Trophoblast cell (in vitro differentiated cells and primary cell): ENCODE measurements at regions not wholly inside any gene's neighbourhood (a gene's known extent, or its start where the extent isn't known, plus 50 kb on each side); places are given as distances from the start of the nearest gene placed in this dataset.
A peak's percentile ranks its signal among the peaks of the same experiment; 100 is the strongest.

Source experiments
- DNase-seq, 2 donors: peaks; one replicate each; pipeline ENCODE4 v3.0.0-alpha.2; 2016
- H2AFZ ChIP-seq: 2 replicates; pipeline ENCODE4 v1.6.1; 2013; ENCODE audit warnings: low read length, moderate library complexity, mild to moderate bottlenecking; ENCODE audit not compliant: insufficient read depth, poor library complexity
- H2AK5ac ChIP-seq: 2 replicates; pipeline ENCODE4 v1.6.1; 2013; ENCODE audit warnings: mild to moderate bottlenecking, low read length
- H2BK120ac ChIP-seq: 2 replicates; pipeline ENCODE4 v1.6.1; 2013; ENCODE audit warnings: low read length, mild to moderate bottlenecking, moderate library complexity; ENCODE audit not compliant: insufficient read depth, poor library complexity
- H2BK12ac ChIP-seq: 2 replicates; pipeline ENCODE4 v1.6.1; 2013; ENCODE audit warnings: mild to moderate bottlenecking, low read length, moderate library complexity
- H2BK5ac ChIP-seq: 2 replicates; pipeline ENCODE4 v1.6.1; 2013; ENCODE audit warnings: low read length, low read depth, moderate library complexity, mild to moderate bottlenecking; ENCODE audit not compliant: poor library complexity
- H3K14ac ChIP-seq: 2 replicates; pipeline ENCODE4 v1.6.1; 2013; ENCODE audit warnings: mild to moderate bottlenecking, low read length
- H3K18ac ChIP-seq: 2 replicates; pipeline ENCODE4 v1.6.1; 2013; ENCODE audit warnings: mild to moderate bottlenecking, low read length
- H3K23ac ChIP-seq: 2 replicates; pipeline ENCODE4 v1.6.1; 2013; ENCODE audit warnings: low read length
- H3K27ac ChIP-seq: 2 replicates; pipeline ENCODE4 v1.5.1; 2013; ENCODE audit warnings: low read depth, mild to moderate bottlenecking, inconsistent platforms, low read length, moderate library complexity
- H3K27me3 ChIP-seq: 2 replicates; pipeline ENCODE4 v1.6.1; 2013; ENCODE audit warnings: inconsistent platforms, mild to moderate bottlenecking, low read length, moderate library complexity; ENCODE audit not compliant: insufficient read depth
- H3K36me3 ChIP-seq, 2 experiments: 1 replicate in 1 of 2; 2 replicates in 1 of 2; pipeline ENCODE4 v1.6.1; 2013; ENCODE audit warnings: low read length in 2 of 2, mild to moderate bottlenecking in 2 of 2, moderate library complexity in 1 of 2; ENCODE audit not compliant: insufficient read depth in 2 of 2, control insufficient read depth in 1 of 2
- H3K4ac ChIP-seq: 2 replicates; pipeline ENCODE4 v1.6.1; 2013; ENCODE audit warnings: low read depth, mild to moderate bottlenecking, low read length, moderate library complexity
- H3K4me1 ChIP-seq, 2 experiments: 1 replicate in 1 of 2; 2 replicates in 1 of 2; pipeline ENCODE4 v1.6.1; 2013; ENCODE audit warnings: low read length in 2 of 2, mild to moderate bottlenecking in 2 of 2, moderate library complexity in 1 of 2; ENCODE audit not compliant: insufficient read depth in 2 of 2, control insufficient read depth in 1 of 2
- H3K4me2 ChIP-seq: 2 replicates; pipeline ENCODE4 v1.6.1; 2013; ENCODE audit warnings: inconsistent platforms, mild to moderate bottlenecking, low read length, moderate library complexity
- H3K4me3 ChIP-seq: 2 replicates; pipeline ENCODE4 v1.5.1; 2013; ENCODE audit warnings: mild to moderate bottlenecking, low read depth, low read length, inconsistent platforms
- H3K79me1 ChIP-seq: one replicate; pipeline ENCODE4 v1.6.1; 2013; ENCODE audit warnings: low read length
- H3K79me2 ChIP-seq: 2 replicates; pipeline ENCODE4 v1.6.1; 2013; ENCODE audit warnings: low read length, mild to moderate bottlenecking; ENCODE audit not compliant: control insufficient read depth, insufficient read depth, poor library complexity
- H3K9ac ChIP-seq: 2 replicates; pipeline ENCODE4 v1.6.1; 2013; ENCODE audit warnings: mild to moderate bottlenecking, low read length
- H3K9me3 ChIP-seq: 2 replicates; pipeline ENCODE4 v1.6.1; 2013; ENCODE audit warnings: low read depth, mild to moderate bottlenecking, control low read depth, inconsistent platforms, low read length; ENCODE audit not compliant: insufficient read depth
- H4K12ac ChIP-seq: 2 replicates; pipeline ENCODE4 v1.6.1; 2013; ENCODE audit warnings: low read depth, mild to moderate bottlenecking, low read length, moderate library complexity
- H4K8ac ChIP-seq: 2 replicates; pipeline ENCODE4 v1.6.1; 2013; ENCODE audit warnings: low read depth, mild to moderate bottlenecking, low read length, moderate library complexity
- H4K91ac ChIP-seq: one replicate; pipeline ENCODE4 v1.6.1; 2013; ENCODE audit warnings: low read depth, mild to moderate bottlenecking, low read length, moderate library complexity
- WGBS: extraction: QIAGEN DNeasy Blood & Tissue Kit; methylation state at CpG from one replicate; pipeline ENCODE4 v1.1.7; 2013; ENCODE audit warnings: missing lambda C conversion rate; ENCODE audit not compliant: insufficient read length, insufficient coverage; ENCODE audit errors: extremely low coverage; 5-methylcytosine and 5-hydroxymethylcytosine counted together

DNA sequence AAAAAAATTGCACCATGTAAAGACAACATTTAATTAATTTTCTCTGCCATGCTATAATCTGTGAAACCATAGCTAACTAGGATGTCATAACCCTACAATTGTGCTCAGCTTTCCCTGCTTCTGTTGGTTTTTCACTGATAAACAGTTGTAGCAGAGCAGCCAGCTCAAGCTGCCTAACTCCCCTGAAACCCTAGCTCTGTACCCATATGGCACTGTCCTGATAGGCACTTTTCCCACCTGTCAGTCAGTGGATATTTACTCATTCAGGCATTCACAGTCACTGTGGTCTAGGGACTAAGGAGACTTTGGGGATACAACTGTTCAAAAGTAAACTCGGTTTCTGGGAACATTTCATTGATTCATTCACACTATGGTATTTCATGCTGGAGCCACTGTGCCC is 407.0 kb downstream of the DSEL start:
- no peaks in the 10 kb centered on the region for H3K79me1 ChIP-seq
- no peak overlapping the region for H4K8ac ChIP-seq
- no peak overlapping the region for H4K12ac ChIP-seq
- DNase-seq: no peak
- H3K23ac ChIP-seq: no peak overlapping the region
- no peak overlapping the region for H3K9ac ChIP-seq
- no peak overlapping the region for H3K14ac ChIP-seq
- no peak overlapping the region for H3K4ac ChIP-seq
- H2AFZ ChIP-seq: no peak overlapping the region
- H3K4me3 ChIP-seq: no peak overlapping the region
- H3K9me3 ChIP-seq: no peaks in the 10 kb centered on the region
- no peaks in the 10 kb centered on the region for H3K27me3 ChIP-seq
- H3K36me3 ChIP-seq: no peaks in the 10 kb centered on the region
- no peak overlapping the region for H2BK12ac ChIP-seq
- H4K91ac ChIP-seq: no peak overlapping the region
- H2BK5ac ChIP-seq: no peak overlapping the region
- no peak overlapping the region for H2BK120ac ChIP-seq
- no peak overlapping the region for H3K4me2 ChIP-seq
- no peaks in the 10 kb centered on the region for H3K79me2 ChIP-seq
- H3K18ac ChIP-seq: no peak overlapping the region
- no peaks in the 10 kb centered on the region for H3K4me1 ChIP-seq
- H2AK5ac ChIP-seq: no peak overlapping the region
- no CpG with 5 or more reads among the region's 1 CpG for WGBS
- H3K27ac ChIP-seq: no peak overlapping the region

DNA sequence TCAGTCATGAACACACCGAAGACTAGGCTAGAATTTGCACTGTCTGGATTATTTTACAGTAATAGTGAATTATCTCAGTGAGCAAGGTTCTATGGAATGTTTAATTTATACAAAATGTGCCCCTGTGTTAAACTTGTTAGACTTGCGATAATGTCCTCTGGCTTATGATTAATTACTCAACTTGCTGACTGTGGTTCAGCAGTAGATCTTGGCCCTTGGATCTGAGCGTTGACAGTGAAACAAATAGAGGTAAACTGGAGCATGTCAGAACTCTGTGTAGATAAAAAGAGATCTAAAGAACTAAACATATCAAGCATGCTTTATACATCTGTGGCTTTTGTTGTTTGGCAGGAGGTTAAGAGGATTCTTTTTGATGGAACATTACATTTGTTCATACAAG is 407.6 kb downstream of the DSEL start:
- WGBS: no CpG with 5 or more reads among the region's 3 CpGs
- H3K14ac ChIP-seq: no peak overlapping the region

DNA sequence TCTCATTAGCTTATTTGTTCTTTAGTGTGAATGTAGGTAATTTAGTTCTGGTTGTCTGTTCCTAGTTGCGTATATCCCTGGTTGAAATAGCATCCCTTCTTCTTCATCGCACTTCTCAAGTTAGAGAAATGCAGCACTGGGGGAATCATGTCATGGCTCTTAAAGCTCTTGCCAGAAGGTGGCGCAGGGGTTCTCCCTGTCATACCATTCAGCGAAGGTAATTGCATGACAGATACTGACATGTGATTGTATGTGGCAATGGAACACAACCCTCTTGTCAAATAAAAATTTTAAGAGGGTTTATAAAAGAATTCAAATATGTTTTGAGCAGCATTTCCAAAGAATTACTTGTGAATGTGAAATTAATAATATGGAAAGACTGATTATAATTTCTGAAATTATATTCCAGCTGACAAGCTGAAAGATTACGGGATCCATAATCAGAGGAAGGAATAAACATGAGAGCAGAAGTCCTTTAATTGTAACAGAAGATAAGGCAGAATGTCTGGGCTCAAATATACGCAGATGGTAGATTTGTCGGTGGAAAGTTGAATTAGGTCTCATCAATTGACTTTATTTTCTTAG is 411.7 kb downstream of the DSEL start:
- Histone ChIP-seq H3K14ac (no peak overlapping the region), H3K27me3 (no peaks in the 10 kb centered on the region), H2BK120ac (no peak overlapping the region), H3K9me3 (no peaks in the 10 kb centered on the region), H2BK12ac (no peak overlapping the region), H3K79me1 (no peaks in the 10 kb centered on the region), H3K4me2 (no peak overlapping the region), H3K4ac (no peak overlapping the region), H3K9ac (no peak overlapping the region), H4K12ac (no peak overlapping the region), H3K79me2 (no peaks in the 10 kb centered on the region), H3K36me3 (no peaks in the 10 kb centered on the region), H4K91ac (no peak overlapping the region), H3K4me1 (no peaks in the 10 kb centered on the region), H4K8ac (no peak overlapping the region), H3K18ac (no peak overlapping the region), H3K4me3 (no peak overlapping the region), H2AFZ (no peak overlapping the region), H2BK5ac (no peak overlapping the region), H3K27ac (no peak overlapping the region), H2AK5ac (no peak overlapping the region), H3K23ac (no peak overlapping the region)
- DNase-seq: peak; percentile 34 to 67
- no CpG with 5 or more reads among the region's 7 CpGs for WGBS

More for the DNA sequence above, 407.6 kb downstream of the DSEL start:
- Histone ChIP-seq H3K23ac (no peak overlapping the region), H3K27me3 (no peaks in the 10 kb centered on the region), H4K91ac (no peak overlapping the region), H2BK120ac (no peak overlapping the region), H2AFZ (no peak overlapping the region), H3K36me3 (no peaks in the 10 kb centered on the region), H2BK5ac (no peak overlapping the region), H4K8ac (no peak overlapping the region), H4K12ac (no peak overlapping the region), H3K4me2 (no peak overlapping the region), H3K79me1 (no peaks in the 10 kb centered on the region), H3K9ac (no peak overlapping the region), H3K4ac (no peak overlapping the region), H3K79me2 (no peaks in the 10 kb centered on the region), H2AK5ac (no peak overlapping the region), H3K4me1 (no peaks in the 10 kb centered on the region), H3K27ac (no peak overlapping the region), H3K9me3 (no peaks in the 10 kb centered on the region), H2BK12ac (no peak overlapping the region), H3K18ac (no peak overlapping the region), H3K4me3 (no peak overlapping the region)
- no peak for DNase-seq

DNA sequence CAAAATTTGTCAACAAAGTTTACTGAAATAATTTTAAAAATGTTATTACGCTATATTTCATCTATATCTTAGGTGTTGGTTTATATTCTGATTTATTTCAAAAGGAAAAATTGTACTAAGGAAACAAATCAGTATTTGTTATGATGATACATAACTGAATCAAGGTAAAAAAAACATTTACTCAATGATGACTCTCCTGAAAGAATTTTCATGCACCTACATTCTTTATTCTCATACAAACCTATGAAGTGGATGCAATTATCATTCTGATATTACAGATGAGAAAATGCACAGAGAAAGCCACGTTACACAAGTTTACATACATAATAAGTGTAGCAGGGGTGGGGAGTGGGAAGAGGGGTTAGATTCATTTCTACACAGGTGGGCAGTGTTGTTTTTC is 422.4 kb downstream of the DSEL start:
- Histone ChIP-seq H3K23ac (no peak overlapping the region), H3K27me3 (no peaks in the 10 kb centered on the region), H4K12ac (no peak overlapping the region), H4K91ac (no peak overlapping the region), H4K8ac (no peak overlapping the region), H3K18ac (no peak overlapping the region), H3K27ac (no peak overlapping the region), H2BK120ac (no peak overlapping the region), H3K9me3 (no peaks in the 10 kb centered on the region), H3K79me1 (no peaks in the 10 kb centered on the region), H2AK5ac (no peak overlapping the region), H3K4me1 (no peaks in the 10 kb centered on the region), H3K4ac (no peak overlapping the region), H2BK12ac (no peak overlapping the region), H3K4me2 (no peak overlapping the region), H3K79me2 (no peaks in the 10 kb centered on the region), H2BK5ac (no peak overlapping the region), H3K9ac (no peak overlapping the region), H3K4me3 (no peak overlapping the region), H3K36me3 (no peaks in the 10 kb centered on the region), H3K14ac (no peak overlapping the region), H2AFZ (no peak overlapping the region)
- no peak for DNase-seq
- no CpG with 5 or more reads among the region's 2 CpGs for WGBS
